Panc1 (cell line): ENCODE measurements at regions not wholly inside any gene's neighbourhood (a gene's known extent, or its start where the extent isn't known, plus 50 kb on each side); places are given as distances from the start of the nearest gene placed in this dataset.

ENCODE experiments used
- ATAC-seq: fragments of 200-7000 bp; cut with Tn5 transposase; 2 replicates; pipeline ENCODE4 v1.9.1; 2020; ENCODE audit warnings: mild to moderate bottlenecking, moderate library complexity
- BruUV-seq: library from RNA; stranded (reverse); fragments of 400-500 nt; replicated peaks from 2 replicates; lab custom pipeline; 2021; lab: Mats Ljungman, UMichigan
- CTCF ChIA-PET: fragments of 300-600 bp; sonication (Branson Sonifier 250); formaldehyde crosslinking; loops from one replicate; lab custom pipeline; 2022; ENCODE audit warnings: antibody characterized with exemption; lab: Charles Lee
- POLR2A ChIA-PET: fragments of 300-600 bp; sonication (Branson Sonifier 250); formaldehyde crosslinking; loops from one replicate; lab custom pipeline; 2022; ENCODE audit warnings: antibody characterized with exemption; lab: Charles Lee
- DNase-seq: peaks from one replicate; pipeline ENCODE4 v3.0.0-alpha.2; 2010; ENCODE audit warnings: low read depth, low spot score
- H3K27ac ChIP-seq: 2 replicates; pipeline ENCODE4 v1.5.1; 2011; ENCODE audit warnings: mild to moderate bottlenecking, low read length, inconsistent platforms
- H3K27me3 ChIP-seq: fragments of 200-500 bp; sonication (Bioruptor generic); 2 replicates; pipeline ENCODE4 v1.6.0; 2014; ENCODE audit warnings: low read length, inconsistent platforms; ENCODE audit not compliant: control insufficient read depth, insufficient read depth
- H3K36me3 ChIP-seq: fragments of 200-500 bp; sonication (Bioruptor generic); 2 replicates; pipeline ENCODE4 v1.5.1; 2014; ENCODE audit warnings: inconsistent platforms, mild to moderate bottlenecking, low read length, moderate library complexity; ENCODE audit not compliant: control insufficient read depth, insufficient read depth
- H3K4me1 ChIP-seq: 2 replicates; pipeline ENCODE4 v1.5.1; 2011; ENCODE audit warnings: inconsistent platforms, mild to moderate bottlenecking, low read length, moderate library complexity; ENCODE audit not compliant: control insufficient read depth, insufficient read depth
- H3K4me3 ChIP-seq, 2 experiments: 2 replicates each; pipeline ENCODE4 v1.5.1; 2011 to 2012; ENCODE audit warnings: low read depth in 2 of 2, low read length in 2 of 2, mild to moderate bottlenecking in 2 of 2, inconsistent platforms in 1 of 2, moderate library complexity in 1 of 2
- H3K9me3 ChIP-seq: fragments of 200-500 bp; sonication (Bioruptor generic); 2 replicates; pipeline ENCODE4 v1.5.1; 2014; ENCODE audit warnings: low read depth, mild to moderate bottlenecking, inconsistent platforms, low read length, moderate library complexity; ENCODE audit not compliant: control insufficient read depth, insufficient read depth
- CTCF ChIP-seq: fragments of 450-650 bp; IDR thresholded peaks from 2 replicates; pipeline ENCODE4 v1.5.1; 2017; ENCODE audit warnings: mild to moderate bottlenecking
- POLR2AphosphoS5 ChIP-seq: IDR thresholded peaks from 2 replicates; pipeline ENCODE4 v1.6.1; 2012; ENCODE audit warnings: mild to moderate bottlenecking, low read depth, low read length, moderate library complexity
- REST ChIP-seq, 2 experiments: IDR thresholded peaks; 2 replicates each; pipeline ENCODE4 v1.6.1; 2011 to 2012; ENCODE audit warnings: low read depth in 2 of 2, control low read depth in 1 of 2, low read length in 1 of 2, mild to moderate bottlenecking in 1 of 2, moderate library complexity in 1 of 2; ENCODE audit not compliant: insufficient read depth in 1 of 2
- SIN3A ChIP-seq: IDR thresholded peaks from 2 replicates; pipeline ENCODE4 v1.6.1; 2012; ENCODE audit warnings: low read depth, mild to moderate bottlenecking, low read length, moderate library complexity, borderline replicate concordance; ENCODE audit not compliant: insufficient read depth
- TCF7L2 ChIP-seq: IDR thresholded peaks from 2 replicates; pipeline ENCODE4 v1.6.1; 2011; ENCODE audit warnings: mild to moderate bottlenecking, low read depth, low read length, inconsistent platforms
- in situ Hi-C: cut with HindIII; loops from 2 replicates; pipeline ENCODE4 v1.10.0; 2016; ENCODE audit warnings: low sequenced_read_pairs, low pct_unique_long_range_greater_than_20kb
- intact Hi-C: fragments of 100-400 bp; cut with micrococcal nuclease; formaldehyde crosslinking; loops from one replicate; pipeline ENCODE4 v1.10.0; 2022; ENCODE audit not compliant: unreplicated experiment

- intact Hi-C loops (no loop called here), in situ Hi-C loops (no loop called here)
- Histone ChIP-seq H3K27ac (no peak overlapping the region), H3K36me3 (no peaks in the 10 kb centered on the region), H3K4me1 (no peaks in the 10 kb centered on the region), H3K4me3 (no peak overlapping the region), H3K9me3 (no peaks in the 10 kb centered on the region), H3K27me3 (no peaks in the 10 kb centered on the region)
- TF ChIP-seq SIN3A: no peak
- TF ChIP-seq REST (IDR thresholded peaks at IDR 0.05; ENCODE audit: insufficient read depth in 1 of 2, low read depth in 2 of 2, low read length in 1 of 2): no peak
- TF ChIP-seq POLR2AphosphoS5: no peak
- no peak for TF ChIP-seq TCF7L2
- no peak for TF ChIP-seq CTCF
- no TSS peak for BruUV-seq
- CTCF ChIA-PET: interaction anchor here (0.6 to 1.6 kb wide), 2 partner anchors 11 to 34 kb away, joined by 4 read pairs; no protein-coding TSS in a partner anchor
- POLR2A ChIA-PET: interaction anchor here (0.7 kb wide), 1 partner anchor 16 kb away, joined by 4 read pairs; no protein-coding TSS in a partner anchor
- ATAC-seq: no peak
- no peak for DNase-seq
Measured at GRCh38 chr20:1810926-1811620, 84.1 kb upstream of the SIRPA start.

- POLR2A ChIA-PET: interaction anchor here (0.7 kb wide), 1 partner anchor 15 kb away, joined by 4 read pairs; no protein-coding TSS in a partner anchor
- no peak overlapping the region for H3K27ac ChIP-seq
Measured at GRCh38 chr20:1810572-1810925, 84.7 kb upstream of the SIRPA start.

More at GRCh38 chr20:1810572-1810925, 84.7 kb upstream of the SIRPA start:
- in situ Hi-C loops (no loop called here), intact Hi-C loops (no loop called here)
- ATAC-seq: no peak
- CTCF ChIA-PET: interaction anchor here (1.6 kb wide), 1 partner anchor 34 kb away, joined by 4 read pairs; no protein-coding TSS in a partner anchor
- no peaks in the 10 kb centered on the region for H3K4me1 ChIP-seq
- BruUV-seq: no TSS peak
- TF ChIP-seq REST (IDR thresholded peaks at IDR 0.05; ENCODE audit: insufficient read depth in 1 of 2, low read depth in 2 of 2, low read length in 1 of 2) (no peak), SIN3A (no peak), CTCF (no peak), TCF7L2 (no peak), POLR2AphosphoS5 (no peak)
- no peaks in the 10 kb centered on the region for H3K27me3 ChIP-seq
- no peaks in the 10 kb centered on the region for H3K9me3 ChIP-seq
- no peaks in the 10 kb centered on the region for H3K36me3 ChIP-seq
- H3K4me3 ChIP-seq: no peak overlapping the region
- DNase-seq: no peak
